NCI-H146 treated with DMSO at 0.1 percent for 48 hours (cell line): ENCODE measurements at regions not wholly inside any gene's neighbourhood (a gene's known extent, or its start where the extent isn't known, plus 50 kb on each side); places are given as distances from the start of the nearest gene placed in this dataset.
"Not testable (repeated sequence)": the region's sequence is repeated elsewhere in the genome, so short reads cannot be mapped to it uniquely, and the experiment has no call there.

ENCODE experiments used
- DNase-seq: peaks from one replicate; lab custom pipeline; 2025; ENCODE audit not compliant: unreplicated experiment; lab: John Stamatoyannopoulos, UW

- DNase-seq, result no peak
These were observed 371.8 kb downstream of the BCL11B start for GRCh38 chr14:98900236-98900635.

DNA sequence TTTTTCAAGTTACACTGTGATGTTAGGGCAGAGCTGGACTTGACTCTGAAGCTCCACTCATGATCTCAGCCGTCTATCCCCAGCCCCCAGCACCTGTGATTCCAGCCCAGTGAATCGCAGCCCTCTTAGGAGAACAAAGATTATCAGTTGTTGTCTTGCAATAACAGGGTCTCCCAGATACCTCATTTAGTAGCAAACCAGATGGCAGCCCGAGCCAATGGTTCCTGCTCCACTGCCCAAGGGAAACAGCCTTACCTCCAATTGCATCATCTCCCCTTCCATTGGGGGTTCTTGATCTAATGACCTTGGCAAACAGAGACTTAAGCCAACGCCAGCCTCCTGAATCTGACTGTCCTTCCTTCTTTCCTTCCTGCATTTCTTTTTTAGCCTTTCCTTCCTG lies 371.2 kb downstream of the BCL11B start:
- no peak for DNase-seq

- DNase-seq, result no peak
These were observed 370.3 kb downstream of the BCL11B start for GRCh38 chr14:98901511-98902205.

DNA sequence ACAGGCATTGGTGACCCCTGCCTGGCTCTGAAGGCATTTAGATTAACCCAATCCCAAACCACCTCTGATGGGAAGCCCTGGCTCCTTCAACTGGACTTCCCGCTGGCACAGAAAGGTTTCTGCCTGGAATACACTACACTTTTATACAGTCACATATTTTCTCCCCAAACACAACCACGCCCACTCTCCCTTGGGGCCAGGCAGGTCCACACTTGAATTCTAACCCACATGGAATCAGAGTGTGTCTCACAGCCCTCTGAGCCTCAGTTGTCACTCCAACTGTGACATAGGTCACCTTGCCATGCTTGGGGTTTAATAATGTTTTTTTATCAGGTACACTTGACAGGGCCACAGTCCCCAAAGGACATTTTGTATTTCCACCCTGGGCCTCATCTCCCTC lies 368.6 kb downstream of the BCL11B start:
- no peak for DNase-seq

- no peak for DNase-seq
These were observed 367.3 kb downstream of the BCL11B start for GRCh38 chr14:98904677-98905076.

GRCh38 chr14:98906123-98906995 lies 365.6 kb downstream of the BCL11B start:
- DNase-seq, result no peak

DNA sequence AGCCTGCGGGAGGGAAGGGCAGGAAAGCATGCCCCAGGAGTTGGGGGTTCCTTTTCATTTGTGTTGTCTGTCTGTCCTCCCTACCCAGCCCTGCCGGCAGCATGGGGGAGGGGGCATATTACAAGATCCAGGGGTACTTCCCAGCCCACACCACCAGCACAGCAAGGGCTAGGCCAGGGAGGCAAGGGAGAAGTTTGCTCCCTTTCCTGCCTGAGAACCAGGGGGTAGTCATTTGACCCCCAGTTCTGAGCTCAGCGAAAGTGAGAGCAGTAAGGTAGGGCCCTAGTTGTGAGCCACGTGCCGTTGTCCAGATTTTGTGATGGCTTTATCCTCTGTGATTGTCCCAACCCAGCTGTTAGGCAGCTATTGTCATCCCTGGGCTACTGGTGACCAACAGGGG lies 364.7 kb downstream of the BCL11B start:
- DNase-seq, result no peak

DNA sequence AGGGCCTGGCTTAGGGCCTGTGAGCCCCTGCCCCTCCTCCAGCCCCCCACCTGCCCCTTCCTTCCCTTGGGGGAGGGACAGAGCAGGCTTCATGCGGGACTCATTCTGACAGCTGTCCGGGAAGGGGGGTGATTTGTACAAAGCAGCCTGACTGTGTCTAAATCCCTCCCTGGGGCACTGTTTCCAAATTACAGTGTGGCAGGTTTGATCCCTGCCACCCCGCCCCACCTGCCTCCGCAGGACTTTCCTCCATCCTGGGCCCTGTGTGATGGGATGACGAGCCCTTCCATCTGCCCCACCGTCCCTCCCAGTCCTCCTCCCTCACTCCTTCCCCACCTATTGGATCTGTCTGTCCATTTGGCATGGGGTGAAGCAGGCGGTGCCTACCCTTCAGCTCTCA lies 363.9 kb downstream of the BCL11B start:
- DNase-seq, result no peak

- DNase-seq, result no peak
These were observed 362.6 kb downstream of the BCL11B start for GRCh38 chr14:98909251-98909944.

- DNase-seq, result no peak
These were observed 361.9 kb downstream of the BCL11B start for GRCh38 chr14:98910061-98910460.

GRCh38 chr14:98912655-98913054 lies 359.3 kb downstream of the BCL11B start:
- no peak for DNase-seq

DNA sequence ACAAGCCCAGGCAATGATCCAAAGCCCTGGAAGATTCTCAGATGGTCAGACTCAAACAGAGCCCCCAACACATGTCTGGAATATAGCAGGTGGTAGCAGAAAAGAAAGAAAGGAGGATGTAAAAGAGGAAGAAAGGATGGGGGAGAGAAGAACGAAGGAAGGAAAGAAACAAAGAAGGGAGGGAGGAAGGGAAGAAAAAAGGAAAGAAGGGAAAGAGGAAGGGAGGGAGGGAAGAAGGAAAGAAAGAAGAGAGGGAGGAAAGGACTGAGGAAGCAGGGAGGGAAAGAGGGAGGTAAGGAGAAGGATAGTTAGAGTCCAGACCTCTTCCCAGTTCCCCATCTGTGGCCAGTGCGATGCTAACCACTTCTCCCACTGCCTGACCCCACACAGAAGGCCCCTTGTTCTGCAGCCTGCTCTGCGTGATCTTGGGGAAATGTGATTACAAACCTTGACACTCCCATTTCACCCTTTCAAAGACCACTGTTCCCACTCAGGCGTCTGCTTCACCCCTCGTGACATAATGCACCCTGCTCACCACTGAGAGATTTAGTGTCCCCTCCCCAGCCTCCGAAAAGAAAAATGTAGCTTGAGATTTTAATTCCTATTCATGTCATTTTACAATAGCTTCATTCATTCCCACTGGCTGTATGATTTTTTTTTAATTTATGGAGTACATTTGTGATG lies 357.9 kb downstream of the BCL11B start:
- DNase-seq, result no peak

DNA sequence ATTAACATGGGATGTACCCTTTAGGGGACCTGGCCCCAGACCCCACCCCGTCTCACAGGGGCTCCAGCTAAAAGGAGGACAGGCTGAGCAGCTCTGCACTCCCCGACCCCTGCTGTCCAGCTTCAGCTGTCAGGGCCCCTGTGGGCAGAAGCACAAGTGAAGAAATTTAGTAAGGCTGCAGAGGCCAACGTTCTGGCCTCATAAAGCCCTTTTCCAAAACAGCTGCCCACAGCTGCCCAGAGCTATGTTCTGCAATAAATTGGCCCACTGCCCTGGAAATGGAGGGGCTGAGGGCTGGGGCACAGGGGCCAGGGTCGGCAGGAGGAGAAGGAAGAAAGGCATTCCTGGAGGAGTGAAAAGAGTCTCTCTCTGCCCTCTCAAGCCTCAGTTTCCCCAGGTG lies 357.1 kb downstream of the BCL11B start:
- DNase-seq, result no peak

GRCh38 chr14:98915625-98916024 lies 356.4 kb downstream of the BCL11B start:
- no peak for DNase-seq

DNA sequence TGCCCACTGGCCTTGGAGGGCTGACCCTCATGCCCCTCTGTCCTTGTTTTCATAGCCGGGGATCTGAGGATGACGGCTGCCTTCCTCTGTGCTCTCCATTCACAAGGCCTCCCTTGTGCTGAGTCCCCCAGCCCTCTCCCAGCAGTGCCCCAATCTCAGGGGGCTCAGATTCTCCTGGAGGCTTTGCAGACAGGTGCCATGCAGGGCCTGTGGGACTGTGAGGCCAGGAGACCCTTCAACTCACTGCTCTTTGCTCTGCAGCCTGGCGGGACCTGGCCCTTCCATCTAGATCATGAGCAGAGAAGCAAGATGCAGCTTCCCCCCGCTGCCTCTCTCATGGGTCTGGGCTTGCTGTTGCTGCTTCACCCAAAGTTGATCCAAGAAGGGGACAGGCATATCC lies 356.0 kb downstream of the BCL11B start:
- no peak for DNase-seq

- no peak for DNase-seq
These were observed 355.5 kb downstream of the BCL11B start for GRCh38 chr14:98916476-98916875.

- no peak for DNase-seq
These were observed 352.6 kb downstream of the BCL11B start for GRCh38 chr14:98919434-98919833.

DNA sequence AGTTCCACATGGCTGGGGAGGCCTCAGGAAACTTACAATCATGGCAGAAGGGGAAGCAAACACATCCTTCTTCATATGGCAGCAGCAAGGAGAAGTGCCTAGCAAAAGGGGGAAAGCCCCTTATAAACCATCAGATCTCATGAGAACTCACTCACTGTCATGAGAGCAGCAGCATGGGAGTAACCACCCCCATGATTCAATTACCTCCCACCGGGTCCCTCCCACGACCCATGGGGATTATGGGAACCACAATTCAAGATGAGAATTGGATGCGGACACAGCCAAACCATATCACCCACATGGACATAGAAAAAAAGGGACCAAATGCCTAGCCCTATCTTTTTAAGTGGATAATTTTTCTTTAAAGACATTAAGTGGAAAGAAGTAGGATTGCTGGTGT lies 350.7 kb downstream of the BCL11B start:
- not testable (repeated sequence) for DNase-seq

GRCh38 chr14:98923596-98923995 lies 348.4 kb downstream of the BCL11B start:
- DNase-seq, result no peak

- DNase-seq, result no peak
These were observed 348.0 kb downstream of the BCL11B start for GRCh38 chr14:98924046-98924445.

- no peak for DNase-seq
These were observed 346.5 kb downstream of the BCL11B start for GRCh38 chr14:98925354-98926040.
